HG03439 (cell line): ENCODE measurements at regions not wholly inside any gene's neighbourhood (a gene's known extent, or its start where the extent isn't known, plus 50 kb on each side); places are given as distances from the start of the nearest gene placed in this dataset.
"Not testable (repeated sequence)": the region's sequence is repeated elsewhere in the genome, so short reads cannot be mapped to it uniquely, and the experiment has no call there.

Experiments
- ATAC-seq: cut with Tn5 transposase; IDR thresholded peaks from one replicate; pipeline ENCODE4 v1.9.1; 2021; ENCODE audit warnings: mild to moderate bottlenecking, moderate library complexity; ENCODE audit not compliant: unreplicated experiment

DNA sequence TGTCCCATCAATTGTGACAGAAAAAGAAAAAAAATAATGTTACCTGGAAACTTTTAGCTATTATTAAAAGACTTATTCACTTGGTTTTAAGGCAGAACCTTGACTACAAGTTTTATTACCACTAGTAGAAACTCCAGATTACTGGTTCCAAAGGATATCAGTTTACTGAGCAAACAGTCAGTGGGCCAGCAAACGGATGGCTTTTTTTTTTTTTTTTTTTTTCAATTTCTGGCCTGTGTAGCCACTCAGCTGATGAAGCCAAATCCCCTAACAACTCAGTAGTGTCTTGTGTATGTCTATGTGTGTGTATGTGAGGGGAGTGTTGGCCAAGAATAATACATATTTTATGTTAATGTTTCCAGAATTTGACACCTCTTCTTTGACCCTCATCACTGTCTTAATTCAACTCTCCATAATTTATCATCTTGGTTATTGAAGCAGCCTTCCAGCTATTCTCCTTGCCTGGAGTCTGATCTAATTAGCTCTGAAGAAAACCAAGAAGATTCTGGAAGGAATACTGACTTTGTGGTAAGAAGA is 724.9 kb downstream of the NSUN3 start:
- ATAC-seq: no peak

DNA sequence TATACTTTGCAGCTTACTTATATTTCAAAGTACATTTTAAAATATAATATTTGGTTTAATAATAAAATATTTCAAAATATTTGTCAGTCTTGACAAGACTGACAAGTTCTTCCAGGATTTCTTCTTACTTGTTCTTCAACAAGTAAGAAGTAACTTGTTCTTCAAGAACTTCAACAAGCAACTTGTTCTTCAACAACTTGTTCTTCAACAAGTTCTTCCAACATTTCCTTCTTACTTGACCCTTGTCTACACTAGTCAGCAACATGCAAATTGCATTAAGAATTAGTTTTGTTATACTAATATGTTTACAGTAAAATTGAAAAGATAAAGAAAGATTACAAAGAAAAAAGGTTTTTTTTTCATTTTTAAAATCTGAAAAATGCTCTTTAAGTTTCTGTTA is 731.7 kb downstream of the NSUN3 start:
- ATAC-seq: no peak

DNA sequence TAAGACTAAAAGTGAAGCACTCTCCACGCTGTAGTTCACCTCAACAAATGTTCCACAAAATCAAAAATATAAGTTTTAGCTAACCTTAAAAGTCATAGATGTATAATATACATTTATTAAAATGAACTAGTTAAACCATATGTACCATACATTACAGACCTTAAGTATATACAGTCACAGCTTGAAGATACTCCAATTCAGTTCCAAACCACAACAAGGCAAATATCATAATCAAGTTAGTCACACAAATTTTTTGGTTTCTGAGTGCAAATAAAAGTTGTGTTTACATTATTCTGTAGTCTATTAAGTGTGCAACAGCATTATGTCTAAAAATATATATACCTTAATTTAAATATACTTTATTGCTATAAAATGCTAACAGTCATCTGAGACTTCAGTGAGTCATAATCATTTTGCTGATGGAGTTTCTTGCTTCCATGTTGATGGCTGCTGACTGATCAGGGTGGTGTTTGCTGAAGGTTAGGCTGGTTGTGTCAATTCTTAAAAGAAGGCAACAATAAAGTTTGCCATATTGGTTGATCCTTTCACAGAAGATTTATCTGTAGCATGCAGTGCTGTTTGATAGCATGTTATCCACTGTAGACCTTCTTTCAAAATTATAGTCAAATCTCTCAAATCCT is 736.7 kb downstream of the NSUN3 start:
- ATAC-seq: no peak

DNA sequence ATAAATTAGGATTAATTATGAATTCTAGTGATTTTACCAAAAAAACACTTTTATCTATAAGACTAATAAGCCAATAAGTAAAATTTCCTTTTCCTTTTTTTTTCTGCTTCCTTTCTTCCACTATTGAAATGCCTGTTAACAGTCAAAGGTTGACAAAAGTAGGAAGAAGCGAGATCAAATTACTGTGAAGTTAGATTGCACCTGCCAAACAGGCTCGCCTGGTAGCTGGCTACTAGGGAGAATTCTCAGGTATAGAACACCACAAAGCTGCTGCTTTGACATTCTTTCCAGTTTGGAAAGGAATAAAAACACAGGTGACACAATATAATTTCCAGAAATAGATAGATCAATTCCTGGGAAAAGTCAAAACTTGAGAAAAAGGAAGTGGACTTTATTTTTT is 749.0 kb downstream of the NSUN3 start:
- no peak for ATAC-seq

DNA sequence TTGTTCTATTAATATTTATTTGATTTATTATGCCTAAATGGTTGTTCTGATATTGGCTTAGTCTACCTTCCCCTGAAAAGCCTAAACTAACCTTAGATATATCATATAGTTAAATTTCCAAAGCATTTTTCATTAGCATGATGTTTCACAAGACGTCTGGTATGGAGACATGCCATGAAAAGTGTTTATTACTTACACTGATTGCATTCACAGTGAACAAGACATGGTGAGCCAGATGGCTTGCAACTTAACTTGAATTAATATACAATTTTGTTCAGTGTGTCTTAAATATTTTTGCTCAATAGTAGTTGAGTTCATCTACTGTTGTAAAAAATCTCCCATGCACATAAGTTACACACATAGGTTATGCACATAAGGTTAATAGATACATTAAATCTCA is 758.4 kb downstream of the NSUN3 start:
- ATAC-seq: no peak

DNA sequence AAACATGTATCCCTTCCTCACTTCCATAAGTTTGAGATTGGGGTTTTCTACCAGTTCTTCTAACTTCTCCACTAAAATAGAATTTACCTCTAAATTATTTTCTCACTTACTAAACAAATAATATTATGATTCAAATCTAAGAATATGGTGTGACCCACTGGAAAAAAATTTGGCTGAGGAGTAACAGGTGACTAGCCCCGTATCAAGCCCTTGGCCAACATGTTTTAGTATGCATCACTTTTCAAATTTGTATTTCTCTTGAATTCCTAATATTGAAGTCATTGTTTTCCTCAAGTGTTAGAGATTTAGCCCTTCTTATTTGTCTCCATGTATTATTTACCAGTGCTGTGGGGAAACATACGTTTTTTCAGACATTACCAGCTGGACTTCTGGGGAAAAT is 759.4 kb downstream of the NSUN3 start:
- no peak for ATAC-seq

DNA sequence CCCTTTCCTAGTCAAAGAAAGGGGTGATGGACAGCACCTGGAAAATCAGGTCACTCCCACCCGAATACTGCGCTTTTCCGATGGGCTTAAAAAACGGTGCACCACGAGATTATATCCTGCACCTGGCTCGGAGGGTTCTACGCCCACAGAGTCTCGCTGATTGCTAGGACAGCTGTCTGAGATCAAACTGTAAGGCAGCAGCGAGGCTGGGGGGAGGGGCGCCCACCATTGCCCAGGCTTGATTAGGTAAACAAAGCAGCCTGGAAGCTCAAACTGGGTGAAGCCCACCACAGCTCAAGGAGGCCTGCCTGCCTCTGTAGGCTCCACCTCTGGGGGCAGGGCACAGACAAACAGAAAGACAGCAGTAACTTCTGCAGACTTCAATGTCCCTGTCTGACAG is 783.4 kb downstream of the NSUN3 start:
- ATAC-seq: not testable (repeated sequence)

DNA sequence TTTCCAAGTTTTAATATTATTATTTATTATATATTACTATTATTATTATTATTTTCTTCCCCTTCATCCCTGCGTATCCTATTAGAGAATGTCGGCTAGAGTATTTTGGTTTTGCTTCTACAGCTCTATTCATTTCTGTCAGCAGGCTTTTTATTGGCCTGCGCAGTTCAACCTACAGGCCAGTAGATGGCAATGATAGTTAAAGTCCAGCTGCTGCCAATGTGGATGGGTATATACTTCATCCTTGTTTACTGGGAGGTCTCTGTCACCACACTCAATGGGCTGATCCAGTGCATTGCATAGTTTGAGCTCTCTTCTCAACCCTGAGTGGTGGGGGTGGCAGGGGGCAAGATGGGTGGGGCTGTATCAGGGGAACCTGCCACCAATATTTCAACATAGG is 799.8 kb downstream of the NSUN3 start:
- no peak for ATAC-seq

DNA sequence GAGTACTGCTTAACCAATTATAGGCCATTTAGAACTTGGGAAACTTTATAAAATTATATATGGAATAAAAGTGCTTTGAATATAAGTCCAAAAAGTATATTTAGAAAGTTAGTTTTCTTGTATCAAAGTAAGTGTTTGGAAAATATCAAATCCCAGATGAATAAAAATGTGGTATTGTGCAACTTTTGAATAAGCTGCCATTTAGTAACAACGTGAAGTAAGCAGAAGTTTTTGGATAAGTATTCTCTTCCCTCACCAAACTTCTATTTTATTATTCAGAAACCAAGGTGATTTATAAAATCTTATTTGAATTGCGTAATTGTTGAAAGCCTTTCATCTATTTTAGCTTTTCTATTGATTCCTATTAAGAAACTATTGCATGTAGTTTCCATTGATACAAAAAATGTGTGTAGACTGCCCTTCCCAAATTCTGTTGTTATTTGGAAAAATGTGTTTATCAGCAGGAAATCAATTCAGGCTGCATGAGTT is 806.2 kb downstream of the NSUN3 start:
- no peak for ATAC-seq

DNA sequence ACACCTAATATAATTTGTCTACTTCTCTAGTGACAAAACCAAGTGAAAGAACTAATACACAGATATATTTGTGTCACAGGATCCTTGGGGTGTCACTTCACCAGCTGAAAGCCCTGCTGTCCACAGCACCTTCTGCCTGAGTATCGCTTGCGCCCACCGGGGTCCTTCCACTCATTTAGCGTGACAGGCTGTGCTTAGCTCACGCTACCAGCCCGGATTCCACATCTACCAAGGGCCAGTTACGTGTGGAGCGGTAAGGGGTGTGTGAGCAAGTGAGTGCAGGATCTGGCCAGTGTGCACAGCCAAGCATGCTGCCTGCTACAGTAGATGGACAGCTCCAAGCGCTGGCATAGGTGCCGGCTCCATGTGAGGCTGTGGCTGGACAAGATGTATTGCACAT is 810.9 kb downstream of the NSUN3 start:
- no peak for ATAC-seq

DNA sequence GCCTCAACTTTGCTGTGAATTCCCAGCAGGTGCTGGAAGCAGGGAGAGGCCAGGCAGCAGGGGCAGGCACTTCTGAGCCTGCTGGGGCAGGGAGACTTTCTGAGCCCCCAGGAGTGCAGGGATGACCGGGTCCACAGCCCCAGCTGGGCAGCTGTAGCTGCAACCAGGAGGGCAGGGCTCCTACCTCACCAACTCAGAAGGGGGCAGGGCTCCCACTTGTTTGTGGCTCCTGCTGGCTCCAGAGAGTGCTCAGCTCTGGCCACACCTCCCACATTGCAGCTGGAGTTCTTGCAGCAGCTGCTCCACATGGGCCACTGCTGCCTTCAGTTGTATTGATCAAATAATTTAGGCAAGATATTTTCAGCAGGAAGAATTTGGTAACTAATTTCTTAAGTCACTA is 812.3 kb downstream of the NSUN3 start:
- no peak for ATAC-seq

DNA sequence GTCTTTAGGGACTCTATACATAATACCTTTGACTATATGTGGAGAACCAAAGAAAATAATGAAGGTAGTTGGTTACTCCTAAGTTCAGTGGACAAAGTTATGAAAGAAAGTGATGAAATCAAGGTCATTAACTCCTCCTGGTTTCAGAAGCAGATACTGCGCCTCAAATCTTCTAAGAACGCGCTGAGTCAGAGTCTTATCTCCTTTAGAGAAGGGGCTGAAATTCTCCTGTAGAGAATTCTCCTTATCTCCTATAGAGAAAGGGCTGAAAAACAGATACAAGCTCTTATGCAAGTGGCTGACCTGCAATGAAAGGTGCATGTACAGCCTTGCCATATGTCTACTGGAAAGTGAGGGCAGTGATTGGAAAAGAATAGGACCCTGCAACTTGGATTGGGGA is 824.2 kb downstream of the NSUN3 start:
- ATAC-seq: no peak

DNA sequence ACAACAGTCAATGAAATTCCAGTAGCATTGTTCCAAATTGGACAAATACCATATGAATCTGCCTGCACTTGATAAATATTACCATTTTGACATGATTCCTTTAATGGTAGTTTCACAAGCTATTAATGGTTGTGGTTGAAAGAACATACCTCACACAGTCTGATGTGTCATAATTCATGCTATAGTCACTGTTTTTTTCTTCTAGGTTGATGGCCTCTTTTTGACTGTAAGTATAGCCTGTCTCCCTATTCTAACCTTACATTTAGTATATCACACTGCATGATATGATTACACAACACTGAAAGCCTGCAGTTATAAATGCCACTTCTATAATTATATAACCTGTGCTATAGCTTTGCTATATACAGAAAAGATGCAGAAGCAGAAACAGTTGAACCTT is 834.1 kb downstream of the NSUN3 start:
- no peak for ATAC-seq

DNA sequence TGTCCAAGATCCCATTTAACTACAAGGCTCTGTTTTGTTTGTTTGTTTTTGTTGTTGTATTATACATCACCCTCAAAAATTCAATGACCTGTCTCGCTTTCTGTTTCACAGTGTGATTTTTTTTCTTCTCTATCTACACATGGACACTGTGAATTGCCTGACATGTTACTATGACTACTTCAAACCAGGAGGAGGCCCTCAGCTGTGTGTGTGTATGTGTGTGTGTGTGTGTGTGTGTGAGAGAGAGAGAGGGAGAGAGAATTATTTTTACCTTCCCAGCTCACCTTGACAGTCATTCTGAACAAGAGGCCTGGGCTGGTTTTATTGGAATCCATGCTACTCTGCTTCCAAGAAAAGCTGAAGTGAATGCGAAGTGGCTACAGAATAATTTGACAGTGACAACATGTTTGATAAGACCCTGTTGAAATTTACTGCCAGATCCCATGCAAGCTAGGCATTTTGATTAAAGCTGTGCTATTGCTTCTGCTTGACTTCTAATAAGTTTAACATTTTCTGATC is 841.4 kb downstream of the NSUN3 start:
- ATAC-seq: no peak

DNA sequence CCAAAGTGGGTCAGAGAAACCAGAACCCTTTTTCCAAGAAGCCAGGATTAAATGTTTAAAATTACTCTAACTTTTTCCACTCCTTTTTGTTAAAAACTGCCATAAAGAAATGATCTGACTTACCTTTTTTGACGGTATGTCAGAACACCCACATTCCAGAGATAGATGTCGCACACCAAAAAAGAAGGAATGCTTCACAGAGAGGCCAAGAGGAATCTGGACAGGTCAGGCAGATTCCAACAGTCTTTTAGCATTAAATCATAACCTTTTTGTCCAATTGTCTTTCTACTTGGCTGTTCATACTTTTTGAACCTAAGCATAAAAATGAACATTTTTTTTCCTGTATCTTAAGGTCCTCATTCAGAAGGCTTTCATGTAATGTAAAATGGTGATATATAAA is 846.9 kb downstream of the NSUN3 start:
- no peak for ATAC-seq

DNA sequence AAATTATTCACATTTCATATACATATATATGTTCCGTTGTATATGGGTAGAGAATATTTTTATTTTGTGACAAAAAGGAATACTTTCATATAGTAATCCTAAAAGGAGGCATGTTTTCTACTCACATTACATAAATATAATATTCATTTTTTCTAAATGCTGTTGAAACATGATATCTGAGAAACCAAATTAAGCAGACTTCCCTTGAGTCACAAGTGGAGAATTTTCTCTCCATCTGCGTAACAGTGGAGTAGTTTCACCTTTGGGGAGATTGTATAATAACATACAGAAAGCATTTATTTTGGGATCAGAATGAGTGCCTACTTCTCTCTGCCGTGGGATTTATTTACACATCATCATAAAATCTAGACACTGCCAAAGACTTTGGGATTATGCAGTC is 849.8 kb downstream of the NSUN3 start:
- no peak for ATAC-seq

DNA sequence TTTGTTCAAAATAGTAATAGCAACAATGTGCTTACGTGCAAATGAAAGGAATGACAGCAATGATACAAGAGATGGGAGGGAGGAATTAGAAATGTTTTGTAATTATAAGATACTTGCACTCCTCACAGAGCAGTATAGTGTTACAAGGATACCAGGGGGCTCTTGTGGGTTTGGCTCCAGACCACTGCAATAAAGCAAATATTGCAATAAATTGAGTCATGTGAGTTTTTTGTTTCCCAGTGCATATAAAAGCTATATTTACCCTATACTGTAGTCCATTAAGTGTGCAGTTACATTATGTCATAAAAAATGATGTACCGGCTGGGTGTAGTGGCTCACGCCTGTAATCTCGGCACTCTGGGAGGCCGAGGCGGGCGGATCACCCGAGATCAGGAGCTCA is 864.3 kb downstream of the NSUN3 start:
- ATAC-seq: no peak

DNA sequence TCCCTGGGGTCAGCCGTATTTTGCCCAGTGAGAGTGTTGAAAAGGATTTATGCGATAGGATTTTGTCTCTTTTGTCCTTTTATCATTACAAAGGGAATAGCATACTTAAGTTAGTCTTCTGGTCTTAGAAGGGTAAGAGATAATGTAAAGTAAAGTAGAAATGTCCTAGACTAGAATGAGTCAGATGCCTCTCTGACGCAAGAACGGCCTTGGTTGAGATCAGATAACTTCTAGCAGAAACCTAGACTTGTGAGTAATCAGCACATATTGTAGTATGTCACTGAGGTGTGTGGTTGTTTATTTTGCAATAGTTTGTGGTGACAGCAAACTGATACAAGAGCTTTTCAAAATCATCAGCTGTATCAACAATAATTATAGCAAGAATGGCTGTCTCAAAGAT is 866.1 kb downstream of the NSUN3 start:
- ATAC-seq: no peak

DNA sequence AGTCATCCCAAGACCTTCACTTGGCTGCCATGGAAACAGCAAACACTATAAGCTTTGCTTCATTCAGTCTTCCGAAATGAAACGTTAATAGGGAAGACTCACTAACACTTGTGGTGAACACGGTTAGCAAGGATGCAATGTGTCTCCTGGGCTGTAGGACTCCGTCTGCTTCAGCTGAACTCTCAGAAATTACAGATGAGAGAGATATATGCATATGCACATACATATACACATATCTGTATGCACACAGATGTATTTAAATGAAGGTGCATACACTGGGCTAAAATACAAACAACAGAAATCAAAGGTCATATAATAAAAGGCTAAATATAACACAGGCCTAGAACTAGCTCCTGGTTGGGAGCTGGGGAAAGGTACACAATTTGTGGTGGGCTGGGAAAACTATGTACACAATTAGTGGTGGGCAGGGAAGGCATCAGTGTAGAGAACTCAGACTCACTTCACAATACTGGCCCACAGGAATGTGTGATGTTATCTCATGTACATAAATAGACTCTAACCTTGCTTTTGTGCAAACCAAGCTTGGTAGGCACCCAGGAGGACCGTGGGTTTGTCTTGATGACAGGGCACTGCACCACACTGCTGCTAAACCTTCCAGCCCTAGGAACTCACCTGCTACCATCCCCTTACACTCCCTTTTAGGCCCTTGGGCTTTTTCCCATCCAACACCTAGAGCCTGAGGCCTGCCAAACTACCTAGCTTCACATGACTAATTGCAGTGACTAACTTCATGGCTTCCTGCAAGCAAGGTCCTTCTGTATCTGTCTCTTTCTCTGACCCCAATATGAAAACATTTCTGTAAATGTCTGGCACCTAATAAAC is 873.1 kb downstream of the NSUN3 start:
- no peak for ATAC-seq

DNA sequence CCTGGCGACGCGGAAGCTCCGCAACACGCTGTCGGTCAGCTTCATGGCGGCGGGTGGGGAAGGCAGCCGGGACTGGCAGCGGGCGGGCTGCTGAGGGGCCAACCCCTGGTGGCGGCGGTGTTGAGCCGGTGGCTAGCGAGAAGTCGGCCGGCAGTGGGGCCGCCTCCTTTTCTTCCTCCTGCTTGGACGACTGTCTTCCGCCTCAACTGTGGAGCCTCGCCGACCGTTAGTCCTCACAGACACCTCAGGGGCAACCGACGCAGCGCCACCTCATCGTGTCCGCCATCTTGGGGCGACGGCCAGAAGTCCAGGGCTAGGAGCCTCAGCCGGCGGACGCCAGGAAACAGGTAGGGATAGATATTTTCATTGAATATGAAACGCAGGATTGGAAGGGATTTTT is 875.1 kb downstream of the NSUN3 start:
- no peak for ATAC-seq

DNA sequence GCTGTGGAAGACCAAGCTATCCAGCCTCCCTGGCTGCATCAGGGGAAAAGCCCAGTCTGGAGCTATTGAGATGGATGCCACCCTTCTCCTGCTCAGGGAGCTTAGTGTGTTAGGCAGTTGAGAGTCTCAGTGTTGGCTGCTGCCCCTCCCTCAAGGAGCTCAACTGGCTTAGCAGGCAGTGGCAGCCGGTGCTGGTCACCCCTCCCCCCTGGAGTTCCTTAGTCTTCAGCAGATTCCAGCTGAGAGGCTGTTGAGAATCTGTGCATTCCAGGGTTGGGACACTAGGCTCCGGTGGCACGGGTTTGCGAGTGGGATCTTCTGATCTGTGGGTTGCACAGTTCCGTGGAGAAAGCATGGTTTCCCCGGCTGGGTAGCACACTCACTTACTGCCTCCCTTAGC is 883.8 kb downstream of the NSUN3 start:
- no peak for ATAC-seq
